Skeletal muscle tissue (tissue), 3 donors: ENCODE measurements at regions not wholly inside any gene's neighbourhood (a gene's known extent, or its start where the extent isn't known, plus 50 kb on each side); places are given as distances from the start of the nearest gene placed in this dataset.

Experiments
- H3K27ac ChIP-seq: one replicate; pipeline ENCODE4 v1.7.0; 2013; ENCODE audit warnings: mild to moderate bottlenecking, low read depth, low read length, inconsistent platforms
- H3K27me3 ChIP-seq, 3 donors: one replicate each; pipeline ENCODE4 v1.7.0; 2013; ENCODE audit warnings: low read length in 3 of 3; ENCODE audit not compliant: control insufficient read depth in 3 of 3, insufficient read depth in 3 of 3
- H3K36me3 ChIP-seq, 3 donors: one replicate each; pipeline ENCODE4 v1.7.0; 2013; ENCODE audit warnings: low read length in 3 of 3; ENCODE audit not compliant: control insufficient read depth in 3 of 3, insufficient read depth in 3 of 3
- H3K4me1 ChIP-seq, 3 donors: one replicate each; pipeline ENCODE4 v1.7.0; 2013; ENCODE audit warnings: low read length in 3 of 3, mild to moderate bottlenecking in 3 of 3; ENCODE audit not compliant: control insufficient read depth in 3 of 3, insufficient read depth in 3 of 3
- H3K4me3 ChIP-seq, 3 donors: one replicate each; pipeline ENCODE4 v1.7.0; 2013; ENCODE audit warnings: low read length in 3 of 3
- H3K9ac ChIP-seq, 3 donors: one replicate each; pipeline ENCODE4 v1.7.0; 2013; ENCODE audit warnings: low read length in 3 of 3, mild to moderate bottlenecking in 3 of 3, moderate library complexity in 2 of 3, low read depth in 1 of 3
- H3K9me3 ChIP-seq, 3 donors: one replicate each; pipeline ENCODE4 v1.7.0; 2013; ENCODE audit warnings: low read length in 3 of 3; ENCODE audit not compliant: control insufficient read depth in 3 of 3
- donor health status: Osteomylitis.

DNA sequence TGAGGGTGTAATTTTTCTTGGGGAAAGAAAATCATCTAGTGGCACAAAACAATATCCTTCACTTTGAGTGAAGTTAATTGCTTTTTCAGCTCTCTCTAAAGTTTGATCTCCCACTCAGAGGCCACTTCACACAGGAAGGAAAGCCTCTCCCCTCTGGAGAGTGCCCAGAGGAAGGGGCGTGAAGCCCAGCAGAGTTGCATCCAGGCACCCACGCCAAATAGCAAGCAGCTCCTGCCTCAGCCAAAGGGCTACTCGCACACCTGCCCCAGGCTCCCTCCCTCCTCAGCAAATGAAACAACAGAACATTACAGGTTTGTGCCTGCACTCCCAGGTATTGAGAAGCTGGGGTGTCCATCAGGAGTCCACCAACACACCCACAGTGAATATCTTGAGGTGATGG, 183.0 kb upstream of the RPL38 start:
- peaks cover 4 to 35% (median 22%) of the 10 kb centered on the region in 3 donors for H3K27me3 ChIP-seq
- H3K9me3 ChIP-seq: no peaks in the 10 kb centered on the region
- H3K4me1 ChIP-seq: no peaks in the 10 kb centered on the region
- H3K9ac ChIP-seq: no peak overlapping the region
- no peak overlapping the region for H3K27ac ChIP-seq
- H3K4me3 ChIP-seq: no peak overlapping the region
- no peaks in the 10 kb centered on the region for H3K36me3 ChIP-seq

- Histone ChIP-seq H3K9me3 (no peaks in the 10 kb centered on the region), H3K36me3 (no peaks in the 10 kb centered on the region), H3K27me3 (peaks cover 6 to 23% (median 18%) of the 10 kb centered on the region in 3 donors), H3K27ac (no peak overlapping the region), H3K4me3 (no peak overlapping the region), H3K4me1 (no peaks in the 10 kb centered on the region), H3K9ac (no peak overlapping the region)
These were observed 178.5 kb upstream of the RPL38 start for GRCh38 chr17:74024871-74025531.

DNA sequence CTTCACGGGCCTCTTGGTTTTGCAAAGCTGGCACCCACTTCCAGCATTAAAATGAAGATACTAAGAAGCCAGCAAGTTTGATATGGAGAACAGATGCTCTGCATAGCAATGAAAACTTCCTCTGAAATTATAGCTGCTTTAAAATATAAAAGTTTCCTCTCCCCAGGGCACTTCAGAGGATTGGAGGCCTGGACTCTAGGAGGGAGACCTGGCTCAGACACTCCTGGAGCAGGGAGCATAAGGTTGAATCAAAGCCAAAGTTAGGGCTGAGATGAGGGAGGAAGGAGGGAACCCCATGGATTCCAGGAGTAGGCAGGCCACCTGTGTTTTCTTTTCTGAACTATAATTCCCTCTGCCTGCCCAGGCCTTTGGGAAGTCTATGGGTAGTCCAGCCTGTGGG, 176.0 kb upstream of the RPL38 start:
- Histone ChIP-seq H3K4me1 (no peaks in the 10 kb centered on the region), H3K27me3 (peaks cover 9 to 40% (median 27%) of the 10 kb centered on the region in 3 donors), H3K9ac (no peak overlapping the region), H3K27ac (no peak overlapping the region), H3K9me3 (no peaks in the 10 kb centered on the region), H3K36me3 (no peaks in the 10 kb centered on the region), H3K4me3 (no peak overlapping the region)

DNA sequence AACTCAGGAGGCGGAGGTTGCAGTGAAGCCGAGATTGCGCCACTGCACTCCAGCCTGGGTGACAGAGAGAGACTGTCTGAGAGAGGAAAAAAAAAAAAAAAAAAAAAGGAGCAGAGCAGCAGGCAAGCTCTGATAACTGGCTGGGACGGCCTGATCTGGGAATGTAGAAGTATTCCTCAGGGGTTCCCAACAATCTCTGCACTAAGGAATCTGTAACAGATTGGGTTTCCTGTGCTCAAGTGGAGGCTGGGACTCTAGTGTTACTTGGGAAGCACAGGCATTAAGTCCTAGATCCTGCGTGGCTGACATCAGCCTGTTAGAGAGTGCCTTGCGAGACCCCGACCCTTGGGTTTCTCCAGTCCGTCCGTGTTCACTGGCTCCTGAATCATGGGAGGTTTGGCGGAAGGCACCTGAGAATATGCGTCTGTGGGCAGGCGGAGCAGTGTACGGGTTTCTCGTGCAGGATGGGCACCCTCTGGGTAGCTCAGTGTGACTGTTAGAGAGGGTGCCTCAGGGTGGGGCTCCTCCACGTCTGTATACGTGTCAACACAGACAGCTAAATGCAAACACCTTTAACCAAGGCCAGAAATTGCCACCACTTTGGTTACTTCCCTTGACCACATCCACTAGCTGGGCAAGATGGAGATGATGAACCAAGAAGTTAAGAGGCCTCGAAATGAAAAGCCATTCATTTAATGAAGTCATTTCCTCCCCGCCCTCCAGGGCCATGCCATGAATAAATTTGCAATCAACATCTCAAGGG, 174.9 kb upstream of the RPL38 start:
- Histone ChIP-seq H3K9me3 (no peaks in the 10 kb centered on the region), H3K4me3 (no peak overlapping the region), H3K27ac (no peak overlapping the region), H3K27me3 (peaks cover 9 to 37% (median 30%) of the 10 kb centered on the region in 3 donors), H3K4me1 (no peaks in the 10 kb centered on the region), H3K36me3 (no peaks in the 10 kb centered on the region), H3K9ac (no peak overlapping the region)

DNA sequence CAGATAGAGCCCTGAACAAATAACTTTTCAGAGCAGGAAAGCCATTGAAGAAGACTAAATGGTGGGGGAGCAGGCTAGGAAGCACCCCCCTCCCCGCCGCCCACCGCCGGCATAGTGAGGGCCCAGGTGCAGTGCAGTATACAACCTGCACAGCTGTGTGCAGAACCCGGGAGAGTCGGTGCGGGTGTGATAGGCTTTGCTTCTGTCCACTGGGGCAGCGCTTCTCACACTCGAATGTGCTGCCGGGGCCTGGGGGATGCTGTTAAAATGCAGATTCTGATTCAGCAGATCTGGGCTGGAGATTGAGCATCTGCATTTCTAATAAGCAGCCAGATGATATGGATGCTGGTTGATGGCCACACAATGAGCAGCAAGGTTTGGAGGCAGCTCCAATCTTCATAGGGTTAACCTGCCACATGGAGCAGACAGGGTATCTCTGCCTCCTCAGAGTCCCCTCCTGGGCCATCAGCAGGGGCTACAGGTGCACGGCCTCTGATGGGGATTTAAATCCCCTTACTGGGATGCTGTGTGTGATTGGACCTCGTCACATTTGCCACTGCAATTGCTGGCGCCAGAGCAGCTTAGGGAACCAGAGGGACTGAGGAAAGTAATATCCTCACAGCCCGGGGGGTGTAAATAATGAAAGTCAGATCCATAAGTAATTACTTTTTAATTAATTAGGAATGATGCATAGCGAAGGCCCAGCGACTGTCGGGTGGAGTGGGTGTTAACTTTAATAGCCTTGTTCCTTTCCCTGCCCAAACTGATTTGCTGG, 172.0 kb upstream of the RPL38 start:
- no peaks in the 10 kb centered on the region for H3K4me1 ChIP-seq
- no peak overlapping the region for H3K4me3 ChIP-seq
- peaks cover 9 to 40% (median 35%) of the 10 kb centered on the region in 3 donors for H3K27me3 ChIP-seq
- no peaks in the 10 kb centered on the region for H3K9me3 ChIP-seq
- no peak overlapping the region for H3K27ac ChIP-seq
- no peaks in the 10 kb centered on the region for H3K36me3 ChIP-seq
- H3K9ac ChIP-seq: no peak overlapping the region

- no peak overlapping the region for H3K4me3 ChIP-seq
- H3K4me1 ChIP-seq: no peaks in the 10 kb centered on the region
- no peaks in the 10 kb centered on the region for H3K9me3 ChIP-seq
- H3K9ac ChIP-seq: no peak overlapping the region
- H3K27me3 ChIP-seq: peaks cover 9 to 43% (median 31%) of the 10 kb centered on the region in 3 donors
- H3K36me3 ChIP-seq: no peaks in the 10 kb centered on the region
- H3K27ac ChIP-seq: no peak overlapping the region
These were observed 171.3 kb upstream of the RPL38 start for GRCh38 chr17:74032222-74032621.

- peaks cover 0 to 17% (median 9%) of the 10 kb centered on the region in 3 donors for H3K27me3 ChIP-seq
These were observed 166.2 kb upstream of the RPL38 start for GRCh38 chr17:74037320-74037719.

GRCh38 chr17:74040291-74040690, 163.2 kb upstream of the RPL38 start:
- Histone ChIP-seq H3K27ac (no peak overlapping the region), H3K36me3 (no peaks in the 10 kb centered on the region), H3K4me3 (no peak overlapping the region), H3K4me1 (peaks cover 0 to 3% (median 3%) of the 10 kb centered on the region in 3 donors), H3K9me3 (no peaks in the 10 kb centered on the region), H3K9ac (no peak overlapping the region), H3K27me3 (peaks cover 0 to 10% (median 4%) of the 10 kb centered on the region in 3 donors)

More at GRCh38 chr17:74037320-74037719, 166.2 kb upstream of the RPL38 start:
- Histone ChIP-seq H3K9me3 (no peaks in the 10 kb centered on the region), H3K9ac (no peak overlapping the region), H3K4me3 (no peak overlapping the region), H3K27ac (no peak overlapping the region), H3K4me1 (peaks cover 0 to 2% (median 1%) of the 10 kb centered on the region in 3 donors), H3K36me3 (no peaks in the 10 kb centered on the region)

DNA sequence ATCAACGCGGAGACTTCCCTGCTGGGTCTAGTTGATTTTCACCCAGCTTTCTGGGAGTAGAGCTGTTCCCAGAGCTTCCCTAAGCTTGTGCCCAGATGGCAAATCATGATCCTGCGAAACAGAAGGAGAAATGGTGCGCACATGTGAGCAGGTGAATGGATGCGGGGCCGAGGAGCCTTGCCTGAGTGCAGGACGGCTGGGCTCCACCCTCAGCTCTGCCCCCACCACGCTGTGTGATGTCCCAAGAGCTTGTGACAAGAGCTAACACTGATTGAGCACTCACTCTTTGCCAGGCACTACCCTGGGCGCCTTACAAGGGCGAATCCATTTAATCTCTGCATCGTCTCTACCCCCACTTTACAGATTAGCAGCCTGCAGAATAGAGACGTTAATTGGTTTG, 162.7 kb upstream of the RPL38 start:
- no peak overlapping the region for H3K9ac ChIP-seq
- H3K4me3 ChIP-seq: no peak overlapping the region
- peaks cover 0 to 3% (median 3%) of the 10 kb centered on the region in 3 donors for H3K4me1 ChIP-seq
- no peaks in the 10 kb centered on the region for H3K9me3 ChIP-seq
- H3K36me3 ChIP-seq: no peaks in the 10 kb centered on the region
- H3K27me3 ChIP-seq: peaks cover 0 to 9% (median 0%) of the 10 kb centered on the region in 3 donors
- no peak overlapping the region for H3K27ac ChIP-seq
